ENCODE measurements at regions not wholly inside any gene's neighbourhood (a gene's known extent, or its start where the extent isn't known, plus 50 kb on each side); places are given as distances from the start of the nearest gene placed in this dataset.

GRCh38 chr14:45906257-45906656 lies 653.3 kb upstream of the MIS18BP1 start (continued):
- TF ChIP-seq YBX1 (IDR thresholded peaks at IDR 0.05) = no peak

DNA sequence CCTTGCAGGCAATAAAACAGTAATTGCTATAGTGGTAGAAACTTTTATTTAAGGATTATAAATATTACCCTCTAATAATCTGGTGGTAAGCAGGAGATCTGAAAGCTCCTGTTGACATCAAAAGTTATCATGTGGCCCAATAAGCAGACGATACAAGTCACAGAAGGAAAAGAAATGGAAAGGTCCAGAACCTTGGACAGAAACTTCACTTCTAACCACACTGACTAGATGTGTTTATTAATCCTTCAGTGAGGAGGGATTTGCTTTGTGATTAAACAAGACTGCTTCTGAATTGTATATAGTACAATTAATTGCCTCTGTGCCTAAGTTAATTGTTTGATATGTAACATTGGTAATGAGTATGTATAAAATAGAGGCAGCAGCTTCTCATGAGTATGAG lies 652.7 kb upstream of the MIS18BP1 start:
- in situ Hi-C loops (cut with MboI) (no loop called here), intact Hi-C loops (cut with micrococcal nuclease) (no loop called here)
- Histone ChIP-seq H3K9me1 (ENCODE audit: control insufficient read depth, insufficient read depth, low read length) (no peaks in the 10 kb centered on the region), H3K4me2 (ENCODE audit: insufficient read depth, low read length) (no peak overlapping the region), H4K20me1 (replicated peaks; ENCODE audit: control insufficient read depth, insufficient read depth, low read length) (no peaks in the 10 kb centered on the region), H3K4me1 (replicated peaks in 1 of 2; ENCODE audit: control insufficient read depth in 2 of 2, insufficient read depth in 2 of 2, low read length in 2 of 2) (no peaks in the 10 kb centered on the region), H2AFZ (ENCODE audit: low read depth, low read length) (no peak overlapping the region), H3K4me3 (no peak overlapping the region), H3K79me2 (ENCODE audit: control insufficient read depth, insufficient read depth, low read length) (no peaks in the 10 kb centered on the region), H3K27me3 (ENCODE audit: control insufficient read depth in 2 of 2, insufficient read depth in 2 of 2, low read length in 2 of 2) (no peaks in the 10 kb centered on the region), H3K27ac (ENCODE audit: extremely low read depth, low read depth, low read length) (no peak overlapping the region), H3K9ac (ENCODE audit: insufficient read depth in 1 of 2, low read depth in 2 of 2, low read length in 2 of 2) (no peak overlapping the region), H3K9me3 (replicated peaks; ENCODE audit: control insufficient read depth, insufficient read depth, low read depth, low read length) (no peaks in the 10 kb centered on the region), H3K36me3 (ENCODE audit: control insufficient read depth, insufficient read depth, low read length) (no peaks in the 10 kb centered on the region)
- TF ChIP-seq SMARCE1 (IDR thresholded peaks at IDR 0.05) (no peak), ZNF253 (CRISPR knock-in tag; conservative IDR thresholded peaks at IDR 0.05) (no peak), GTF2B (IDR thresholded peaks at IDR 0.05; ENCODE audit: extremely low read depth, insufficient read length) (no peak), HMBOX1 (IDR thresholded peaks at IDR 0.05) (no peak), ZBTB49 (CRISPR knock-in tag; IDR thresholded peaks at IDR 0.05; ENCODE audit: borderline replicate concordance) (no peak), SMAD2 (IDR thresholded peaks at IDR 0.05; ENCODE audit: low read depth, low read length) (no peak), SMAD1 (IDR thresholded peaks at IDR 0.05; ENCODE audit: low read depth, low read length, partially characterized antibody) (no peak), PYGO2 (tag; IDR thresholded peaks at IDR 0.05) (no peak)
- ChIA-PET POLR2A (no interaction called here), CTCF (ENCODE audit: low intra/inter-chr PET ratio) (no interaction called here)
- no TSS peak for BruUV-seq (replicated peaks)
- ATAC-seq (no peak), FAIRE-seq (no peak), DNase-seq (ENCODE audit: extremely low read depth in 1 of 4, low spot score in 3 of 4) (no peak)
- 0% methylated on average over 1 of the region's 1 CpG for WGBS (ENCODE audit: insufficient coverage, low coverage, missing lambda C conversion rate)
